ENCODE measurements at regions not wholly inside any gene's neighbourhood (a gene's known extent, or its start where the extent isn't known, plus 50 kb on each side); places are given as distances from the start of the nearest gene placed in this dataset.

DNA sequence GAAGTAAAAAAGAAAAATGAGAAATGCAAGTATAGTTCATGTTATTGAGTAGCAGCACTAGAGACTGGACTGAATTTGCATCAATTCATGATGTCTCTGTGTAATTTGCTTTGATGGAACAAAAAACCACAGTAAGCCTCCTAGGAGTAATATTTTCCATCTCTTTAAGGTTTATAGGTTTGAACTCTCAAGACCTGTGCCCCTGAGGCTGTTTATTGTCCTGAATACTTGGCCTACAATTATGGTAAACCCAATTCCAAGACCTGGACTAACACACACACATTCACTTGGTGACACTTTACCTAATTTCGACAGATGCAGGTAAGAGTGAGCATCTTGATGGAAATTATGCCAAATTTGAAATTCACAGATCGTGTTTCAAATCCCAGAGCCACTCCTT lies 71.8 kb upstream of the ZNF521 start:
- DNase-seq: no peak

DNA sequence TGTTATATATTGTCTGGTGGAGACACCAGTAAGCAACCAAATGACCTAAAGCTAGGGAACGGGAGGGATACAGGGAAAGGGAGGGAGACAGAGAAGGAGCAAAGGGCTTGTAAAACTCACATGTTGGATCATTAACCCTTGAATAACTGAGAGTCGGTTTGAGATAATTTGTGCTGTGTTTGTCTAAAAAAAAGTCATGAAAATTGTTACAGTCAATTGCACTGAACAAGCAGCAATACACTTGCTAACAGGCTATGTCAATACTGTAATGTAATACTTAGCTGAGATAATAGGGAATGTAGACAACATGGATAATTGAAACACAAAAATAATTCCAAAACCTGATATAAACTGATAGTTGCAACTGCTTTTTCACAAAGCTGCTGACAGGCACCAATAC lies 71.3 kb upstream of the ZNF521 start:
- DNase-seq: no peak

DNA sequence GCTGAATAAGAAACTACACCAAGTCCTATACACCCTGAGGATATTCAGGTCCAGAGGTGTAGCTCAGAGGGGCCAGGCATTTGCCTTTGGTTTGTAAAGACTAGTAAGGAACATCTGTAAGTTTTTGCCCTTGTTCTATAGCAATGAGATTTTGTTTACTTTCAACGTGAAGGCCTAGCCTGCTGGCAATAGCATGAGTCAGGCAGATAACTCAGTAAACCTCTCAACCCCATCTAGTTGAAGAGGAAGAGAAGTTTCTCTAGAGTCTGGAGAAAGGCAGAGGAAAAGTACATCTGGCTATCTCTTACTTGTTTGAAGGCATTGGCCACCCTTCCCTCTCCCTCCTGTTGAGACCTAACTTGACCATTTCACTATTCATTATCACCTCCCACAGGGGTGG lies 70.3 kb upstream of the ZNF521 start:
- DNase-seq: no peak

DNA sequence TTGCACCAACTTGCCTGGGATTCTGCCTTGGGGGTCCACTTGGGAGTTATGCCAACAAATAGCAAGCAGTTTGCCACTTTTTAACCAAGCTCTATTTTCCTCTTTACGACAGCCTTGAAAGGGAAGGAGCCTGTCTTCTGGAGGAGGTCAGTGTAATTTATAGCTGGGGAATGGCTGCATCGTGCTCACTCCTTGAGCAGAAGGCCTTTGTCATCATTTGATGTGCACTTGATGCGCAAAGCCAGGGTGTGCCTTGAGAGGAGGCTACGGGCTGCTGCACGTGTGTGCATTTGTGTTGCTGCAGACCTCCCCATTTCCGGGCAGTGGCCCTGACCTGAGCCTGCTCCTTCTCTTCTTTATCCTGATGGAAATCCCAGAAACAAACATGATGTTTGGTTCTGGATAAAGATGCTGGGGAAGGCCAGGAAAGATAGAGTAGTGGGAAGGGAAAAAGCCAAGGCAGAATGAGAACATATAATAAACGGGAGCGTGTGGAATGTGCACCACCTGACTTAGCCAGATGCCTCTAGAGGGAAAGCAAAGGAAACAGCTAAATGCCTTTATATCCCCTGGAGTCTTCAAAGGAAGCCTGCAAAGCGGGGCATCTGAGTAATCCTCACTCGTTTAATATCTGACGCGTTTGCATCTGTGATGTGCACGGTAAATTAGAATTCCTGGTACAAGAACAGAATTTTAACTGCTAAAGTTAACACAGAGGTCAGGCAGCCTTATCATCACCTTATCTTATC lies 68.3 kb upstream of the ZNF521 start:
- no peak for DNase-seq

DNA sequence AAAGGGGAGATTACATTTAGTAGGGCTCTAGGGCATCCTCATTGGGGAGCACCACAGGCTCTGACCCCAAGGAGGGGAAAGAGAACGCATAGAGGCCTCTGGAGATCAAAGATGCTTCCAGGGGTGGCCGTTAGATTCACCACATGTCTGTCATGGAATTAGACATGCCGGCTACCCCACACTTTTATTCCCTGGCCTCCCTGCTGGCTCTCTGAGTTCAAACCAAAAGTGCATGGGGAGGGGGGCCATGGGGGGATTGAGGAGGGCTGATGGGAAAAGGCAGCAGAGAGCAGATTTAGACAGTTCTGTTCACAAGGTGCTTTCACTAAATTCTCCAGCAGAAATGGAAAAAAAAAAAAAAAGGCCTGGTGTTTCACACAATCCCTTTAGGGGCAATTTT lies 64.4 kb upstream of the ZNF521 start:
- no peak for DNase-seq

DNA sequence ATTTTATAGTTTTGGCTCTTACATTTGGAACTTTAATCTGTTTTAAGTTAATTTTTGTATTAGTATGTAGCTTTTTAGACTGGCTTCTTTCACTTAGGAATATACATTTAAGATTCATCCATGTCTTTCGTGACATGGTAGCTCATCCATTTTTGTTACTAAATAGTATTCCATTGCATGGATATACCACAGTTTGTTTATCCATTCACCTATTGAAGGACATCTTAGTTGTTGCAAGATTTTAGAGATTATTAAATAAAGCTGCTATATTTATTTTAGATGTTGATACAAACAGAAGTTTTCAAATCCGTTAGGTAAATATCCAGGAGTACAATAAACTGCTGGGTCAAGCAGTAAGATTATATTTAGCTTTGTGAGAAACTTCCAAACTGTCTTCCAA lies 58.0 kb upstream of the ZNF521 start:
- DNase-seq: no peak

DNA sequence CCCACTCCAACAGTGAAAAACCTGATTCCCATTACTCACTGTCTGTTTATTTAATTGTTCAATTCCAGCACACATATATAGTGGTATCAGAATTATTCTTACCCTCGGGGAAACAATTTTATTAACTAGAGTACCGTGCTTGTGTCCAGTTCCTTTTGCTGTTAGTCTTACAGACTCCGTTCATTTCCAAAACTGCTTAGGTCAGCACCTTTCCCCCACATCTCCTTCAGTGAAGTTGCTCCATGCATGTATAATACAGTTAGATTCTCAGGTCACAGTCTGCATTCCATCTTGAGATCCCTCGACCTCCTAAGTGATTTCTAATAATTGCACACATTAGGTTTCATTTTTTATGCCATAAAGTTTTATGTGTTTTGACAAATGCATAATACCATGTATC lies 56.3 kb upstream of the ZNF521 start:
- DNase-seq: no peak
